ENCODE measurements at regions not wholly inside any gene's neighbourhood (a gene's known extent, or its start where the extent isn't known, plus 50 kb on each side); places are given as distances from the start of the nearest gene placed in this dataset.

DNA sequence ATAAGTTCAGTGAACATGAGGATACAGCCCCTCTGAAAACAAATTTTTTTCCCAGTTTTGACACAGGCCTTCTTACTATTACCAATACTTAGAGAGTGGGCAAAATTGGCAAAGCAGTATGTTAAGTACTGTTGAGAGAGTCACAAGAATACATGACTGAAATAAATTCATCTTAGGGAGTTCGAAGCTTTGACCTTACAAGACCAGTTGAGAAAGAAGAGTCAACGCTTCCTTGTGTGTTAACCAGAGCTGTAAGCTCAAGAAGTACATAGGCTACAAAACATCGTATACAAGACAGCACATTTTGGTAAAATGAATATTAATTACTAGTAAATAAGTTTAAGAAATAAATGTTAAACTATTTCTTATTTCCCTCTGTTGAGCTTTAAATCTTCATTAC, 164.4 kb upstream of the RORA start:
- DNase-seq (ENCODE audit: extremely low read depth in 1 of 4, low spot score in 3 of 4), result no peak
- BruUV-seq (replicated peaks), result no TSS peak
- TF ChIP-seq, protein P1, sequence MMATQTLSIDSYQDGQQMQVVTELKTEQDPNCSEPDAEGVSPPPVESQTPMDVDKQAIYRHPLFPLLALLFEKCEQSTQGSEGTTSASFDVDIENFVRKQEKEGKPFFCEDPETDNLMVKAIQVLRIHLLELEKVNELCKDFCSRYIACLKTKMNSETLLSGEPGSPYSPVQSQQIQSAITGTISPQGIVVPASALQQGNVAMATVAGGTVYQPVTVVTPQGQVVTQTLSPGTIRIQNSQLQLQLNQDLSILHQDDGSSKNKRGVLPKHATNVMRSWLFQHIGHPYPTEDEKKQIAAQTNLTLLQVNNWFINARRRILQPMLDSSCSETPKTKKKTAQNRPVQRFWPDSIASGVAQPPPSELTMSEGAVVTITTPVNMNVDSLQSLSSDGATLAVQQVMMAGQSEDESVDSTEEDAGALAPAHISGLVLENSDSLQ (IDR thresholded peaks at IDR 0.05), result no peak
- no peak for TF ChIP-seq SAFB (IDR thresholded peaks at IDR 0.05; ENCODE audit: borderline replicate concordance, low read depth, low read length)
- Histone ChIP-seq H3K4me2 (ENCODE audit: insufficient read depth, low read length) (no peak overlapping the region), H3K9me1 (ENCODE audit: control insufficient read depth, insufficient read depth, low read length) (no peaks in the 10 kb centered on the region), H3K4me1 (replicated peaks in 1 of 2; ENCODE audit: control insufficient read depth in 2 of 2, insufficient read depth in 2 of 2, low read length in 2 of 2) (no peaks in the 10 kb centered on the region), H3K27me3 (ENCODE audit: control insufficient read depth in 2 of 2, insufficient read depth in 2 of 2, low read length in 2 of 2) (no peaks in the 10 kb centered on the region), H2AFZ (ENCODE audit: low read depth, low read length) (no peak overlapping the region), H3K36me3 (ENCODE audit: control insufficient read depth, insufficient read depth, low read length) (no peaks in the 10 kb centered on the region), H3K79me2 (ENCODE audit: control insufficient read depth, insufficient read depth, low read length) (no peaks in the 10 kb centered on the region), H4K20me1 (replicated peaks; ENCODE audit: control insufficient read depth, insufficient read depth, low read length) (no peaks in the 10 kb centered on the region), H3K27ac (ENCODE audit: extremely low read depth, low read depth, low read length) (no peak overlapping the region), H3K9me3 (replicated peaks; ENCODE audit: control insufficient read depth, insufficient read depth, low read depth, low read length) (no peaks in the 10 kb centered on the region), H3K9ac (ENCODE audit: insufficient read depth in 1 of 2, low read depth in 2 of 2, low read length in 2 of 2) (no peak overlapping the region), H3K4me3 (no peak overlapping the region)
- intact Hi-C loops (cut with micrococcal nuclease), result no loop called here
- ChIA-PET CTCF (ENCODE audit: low intra/inter-chr PET ratio) (no interaction called here), POLR2A (interaction anchor here (0.6 kb wide), 1 partner anchor 608 kb away, joined by 3 read pairs; no protein-coding TSS in a partner anchor)
- in situ Hi-C loops (cut with MboI), result no loop called here
- 3% methylated on average over 3 of the region's 3 CpGs for WGBS (ENCODE audit: insufficient coverage, low coverage, missing lambda C conversion rate)
- no peak for ATAC-seq
- FAIRE-seq, result no peak

- intact Hi-C loops (cut with micrococcal nuclease) (no loop called here), in situ Hi-C loops (cut with MboI) (no loop called here)
- no peaks in the 10 kb centered on the region for H3K36me3 ChIP-seq (ENCODE audit: control insufficient read depth, insufficient read depth, low read length)
- H3K4me2 ChIP-seq (ENCODE audit: insufficient read depth, low read length), result no peak overlapping the region
- BruUV-seq (replicated peaks), result no TSS peak
- CTCF ChIA-PET (ENCODE audit: low intra/inter-chr PET ratio), result no interaction called here
- H3K27me3 ChIP-seq (ENCODE audit: control insufficient read depth in 2 of 2, insufficient read depth in 2 of 2, low read length in 2 of 2), result no peaks in the 10 kb centered on the region
- H3K9me1 ChIP-seq (ENCODE audit: control insufficient read depth, insufficient read depth, low read length), result no peaks in the 10 kb centered on the region
- POLR2A ChIA-PET, result no interaction called here
- H3K4me3 ChIP-seq, result no peak overlapping the region
- H2AFZ ChIP-seq (ENCODE audit: low read depth, low read length), result no peak overlapping the region
- H3K4me1 ChIP-seq (replicated peaks in 1 of 2; ENCODE audit: control insufficient read depth in 2 of 2, insufficient read depth in 2 of 2, low read length in 2 of 2), result no peaks in the 10 kb centered on the region
- H3K79me2 ChIP-seq (ENCODE audit: control insufficient read depth, insufficient read depth, low read length), result no peaks in the 10 kb centered on the region
- no peaks in the 10 kb centered on the region for H4K20me1 ChIP-seq (replicated peaks; ENCODE audit: control insufficient read depth, insufficient read depth, low read length)
- H3K9me3 ChIP-seq (replicated peaks; ENCODE audit: control insufficient read depth, insufficient read depth, low read depth, low read length), result no peaks in the 10 kb centered on the region
- H3K27ac ChIP-seq (ENCODE audit: extremely low read depth, low read depth, low read length), result no peak overlapping the region
- FAIRE-seq (no peak), ATAC-seq (no peak), DNase-seq (ENCODE audit: extremely low read depth in 1 of 4, low spot score in 3 of 4) (no peak)
- H3K9ac ChIP-seq (ENCODE audit: insufficient read depth in 1 of 2, low read depth in 2 of 2, low read length in 2 of 2), result no peak overlapping the region
- TF ChIP-seq ZFPM2 (CRISPR knock-in tag; IDR thresholded peaks at IDR 0.05), result no peak
- TF ChIP-seq CBX3 (IDR thresholded peaks at IDR 0.05; ENCODE audit: borderline replicate concordance in 1 of 2, low read length in 2 of 2), result no peak
- TF ChIP-seq E2F6 (IDR thresholded peaks at IDR 0.05; ENCODE audit: borderline replicate concordance in 1 of 2, extremely low read depth in 1 of 2, insufficient read depth in 1 of 2, insufficient read length in 1 of 2, low read depth in 1 of 2, low read length in 1 of 2, poor library complexity in 1 of 2, severe bottlenecking in 1 of 2), result no peak
- TF ChIP-seq ZNF561 (CRISPR knock-in tag; conservative IDR thresholded peaks at IDR 0.05), result no peak
- no peak for TF ChIP-seq ELF2 (CRISPR knock-in tag; IDR thresholded peaks at IDR 0.05)
- no peak for TF ChIP-seq LCOR (CRISPR knock-in tag; IDR thresholded peaks at IDR 0.05)
- TF ChIP-seq, protein P1 (IDR thresholded peaks at IDR 0.05), result no peak
Measured at GRCh38 chr15:61390138-61390537, 161.0 kb upstream of the RORA start.

Data from K562 (cell line).